Fibroblast of skin of scalp (primary cell): ENCODE measurements at regions not wholly inside any gene's neighbourhood (a gene's known extent, or its start where the extent isn't known, plus 50 kb on each side); places are given as distances from the start of the nearest gene placed in this dataset.
A peak's percentile ranks its signal among the peaks of the same experiment; 100 is the strongest.
"Not testable (repeated sequence)": the region's sequence is repeated elsewhere in the genome, so short reads cannot be mapped to it uniquely, and the experiment has no call there.

Source experiments
- DNase-seq: peaks from one replicate; pipeline ENCODE4 v3.0.0-alpha.2; 2013

DNA sequence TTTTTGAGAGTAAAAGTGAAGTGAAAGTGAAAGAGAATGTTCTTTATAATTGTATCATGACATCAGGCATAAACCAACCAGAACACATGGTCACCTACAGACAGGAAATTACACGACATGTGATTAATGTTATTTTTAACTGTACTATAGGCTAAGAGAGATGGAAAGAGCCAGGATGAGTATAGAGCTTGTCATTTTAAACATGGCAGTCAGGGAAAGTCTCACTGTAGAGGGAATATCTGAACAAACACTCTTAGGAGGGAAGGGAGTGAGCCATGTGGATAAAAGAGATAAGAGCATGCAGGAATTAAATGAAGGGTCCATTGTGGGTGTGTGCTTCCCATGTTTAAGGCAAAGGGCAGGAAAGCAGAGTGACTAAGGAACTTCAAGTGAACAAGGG, 599.1 kb upstream of the FAT3 start:
- DNase-seq, result no peak

DNA sequence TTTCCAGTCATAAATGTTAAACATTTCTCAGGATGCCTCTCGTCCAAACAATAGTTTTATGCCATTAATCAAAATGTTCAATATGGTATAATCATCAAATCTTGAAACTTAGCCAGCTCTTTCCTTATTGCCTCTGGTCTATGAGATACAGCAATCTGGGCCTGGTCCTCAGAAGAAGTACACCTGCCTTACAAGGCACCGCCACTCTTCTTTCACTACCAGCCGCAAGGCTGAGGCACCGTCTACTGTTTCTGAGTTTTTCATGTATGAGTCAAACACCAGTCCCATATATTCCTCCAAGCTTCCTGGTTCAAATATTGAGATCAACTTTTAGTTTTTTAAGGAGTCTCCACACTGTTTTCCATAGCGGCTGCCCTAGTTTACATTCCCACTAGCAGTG, 600.6 kb upstream of the FAT3 start:
- DNase-seq, result no peak

DNA sequence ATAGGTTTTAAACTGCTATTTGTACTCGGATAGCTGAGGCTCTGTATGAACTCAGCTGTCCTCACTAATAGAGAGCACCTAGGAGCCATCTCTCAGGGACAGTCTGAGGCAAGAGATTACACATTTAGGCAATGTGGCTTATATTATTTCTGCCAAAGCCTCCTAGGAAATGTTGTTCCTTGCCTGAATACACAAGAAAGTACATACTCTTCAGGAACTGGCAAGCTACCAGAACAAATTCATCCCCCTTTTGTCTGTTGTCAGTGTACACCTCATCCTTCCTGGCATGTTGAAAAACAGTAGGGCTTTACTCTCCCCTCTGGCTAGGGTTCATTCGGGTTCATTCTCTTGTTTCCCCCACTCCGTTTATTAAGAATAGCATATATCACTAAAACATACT, 615.9 kb upstream of the FAT3 start:
- no peak for DNase-seq

DNA sequence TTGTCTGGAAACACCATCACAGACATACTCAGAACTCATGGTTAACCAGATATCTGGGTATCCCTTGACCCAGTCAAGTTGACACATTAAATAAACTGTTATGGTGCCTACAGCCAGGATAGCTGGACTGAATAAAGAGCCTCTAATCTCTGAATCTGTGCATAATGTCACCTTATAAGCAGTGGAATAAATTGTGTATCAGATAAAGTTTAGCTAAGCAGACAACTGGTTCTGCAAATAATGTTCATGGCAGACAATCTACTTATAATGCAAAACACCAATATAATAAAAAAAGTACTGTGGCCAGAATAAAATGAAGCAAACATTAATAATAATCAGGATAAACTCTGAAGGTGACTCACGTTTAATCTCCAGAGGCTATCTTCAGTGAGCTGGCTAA, 628.5 kb upstream of the FAT3 start:
- DNase-seq, result no peak

DNA sequence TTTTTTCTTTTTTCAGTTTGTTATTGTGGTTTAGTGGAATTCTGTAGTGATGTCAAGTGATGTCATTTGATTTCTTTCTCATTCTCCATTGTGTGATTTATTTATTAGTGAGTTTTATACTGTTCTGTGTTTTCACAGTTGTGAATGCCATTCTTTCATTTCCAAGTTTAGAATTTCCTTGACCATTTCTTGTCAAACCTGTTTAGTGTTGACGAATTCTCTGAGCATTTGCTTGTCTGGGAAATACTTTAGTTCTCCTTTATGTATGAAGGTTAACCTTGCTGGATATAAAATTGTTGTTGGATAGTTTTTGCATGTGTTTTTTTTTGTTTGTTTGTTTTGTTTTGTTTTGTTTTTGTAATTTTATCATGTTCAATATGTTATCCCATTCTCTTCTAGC, 633.6 kb upstream of the FAT3 start:
- DNase-seq, result no peak

DNA sequence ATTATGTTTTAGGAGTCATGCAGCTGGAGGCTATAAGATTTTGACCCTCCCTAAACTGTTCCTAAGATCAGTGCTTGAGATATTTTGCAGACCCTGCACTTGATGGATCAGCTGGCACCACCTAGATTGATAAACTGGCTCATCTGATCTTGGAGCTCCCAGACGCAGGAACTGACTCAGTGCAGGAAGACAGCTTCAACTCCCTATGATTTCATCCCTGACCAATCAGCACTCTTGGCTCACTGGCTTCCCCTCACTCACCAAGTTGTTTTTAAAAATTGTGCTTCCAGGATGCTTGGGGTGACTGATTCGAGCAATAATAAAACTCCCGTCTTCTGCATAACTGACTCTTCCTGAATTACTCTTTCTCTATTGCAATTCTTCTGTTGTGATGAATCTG, 637.5 kb upstream of the FAT3 start:
- DNase-seq, result no peak

DNA sequence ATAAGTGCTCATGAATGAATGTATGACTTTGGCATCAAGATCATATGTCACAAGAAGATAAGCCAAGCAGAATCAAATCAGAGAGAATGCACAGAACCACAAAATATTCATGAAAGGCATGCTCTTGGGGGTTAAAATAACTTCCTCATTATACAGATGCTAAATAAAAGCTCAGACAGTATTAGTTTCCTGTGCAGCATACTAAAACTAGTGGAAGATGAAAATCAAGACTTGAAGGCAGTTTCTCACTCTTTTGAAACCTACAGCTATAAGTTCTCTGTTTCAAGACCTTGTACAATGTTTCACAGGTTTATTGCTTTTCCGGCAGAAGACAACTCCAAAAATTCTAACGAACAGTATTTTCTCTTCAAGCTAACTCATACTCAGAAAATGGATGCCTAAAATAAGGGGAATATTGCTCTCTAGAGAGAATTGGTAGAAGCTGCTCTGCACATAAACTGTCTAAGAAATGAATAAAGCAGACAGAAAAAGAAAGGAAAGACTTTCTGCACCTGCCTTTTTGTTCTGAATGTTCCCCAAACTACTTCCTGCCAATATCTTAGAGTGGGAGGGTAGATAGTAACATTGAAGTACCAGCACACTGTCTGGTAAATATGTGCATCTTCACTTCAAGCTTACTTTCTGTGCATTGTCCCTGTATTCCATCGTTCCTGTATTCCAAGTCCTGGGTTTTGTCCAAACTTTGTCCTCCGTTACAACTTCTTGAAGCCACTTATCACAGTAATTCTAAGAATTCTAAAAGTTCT, 639.4 kb upstream of the FAT3 start:
- no peak for DNase-seq

DNA sequence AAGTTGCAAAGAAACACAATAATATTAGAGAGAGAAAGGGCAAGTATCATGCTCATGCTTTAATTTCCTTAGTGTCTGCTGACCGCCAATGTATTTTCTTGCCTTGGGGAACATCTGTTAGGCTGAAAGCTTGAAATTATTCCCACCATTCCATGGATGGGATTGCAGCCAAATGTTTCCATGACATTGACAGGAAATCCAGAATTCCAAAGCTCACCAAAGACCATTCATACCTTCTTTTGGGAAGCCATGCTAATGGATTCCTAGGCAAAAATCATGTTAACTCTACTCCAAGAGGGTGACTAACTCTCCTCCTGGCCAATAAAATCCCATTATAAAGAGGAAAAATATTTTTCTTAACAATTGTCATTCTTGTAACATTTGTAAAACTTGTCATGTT, 661.4 kb upstream of the FAT3 start:
- peak; percentile 54 for DNase-seq

DNA sequence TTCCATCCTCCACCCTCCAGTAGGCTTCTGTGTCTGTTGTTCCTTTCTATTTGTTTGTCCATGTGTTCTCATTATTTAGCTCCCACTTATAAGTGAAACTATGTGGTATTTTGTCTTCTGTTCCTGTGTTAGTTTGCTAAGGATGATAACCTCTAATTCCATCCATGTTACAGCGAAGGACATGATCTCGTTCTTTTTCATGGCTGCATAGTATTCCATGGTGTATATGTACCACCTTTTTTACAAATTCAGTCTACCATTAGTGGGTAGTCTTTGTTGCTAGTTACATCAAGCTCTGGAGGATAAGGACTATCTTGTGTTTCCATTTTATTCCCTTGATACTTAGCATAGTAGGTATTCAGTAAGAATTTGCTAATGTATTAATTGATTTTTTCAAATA, 664.2 kb upstream of the FAT3 start:
- DNase-seq, result no peak

DNA sequence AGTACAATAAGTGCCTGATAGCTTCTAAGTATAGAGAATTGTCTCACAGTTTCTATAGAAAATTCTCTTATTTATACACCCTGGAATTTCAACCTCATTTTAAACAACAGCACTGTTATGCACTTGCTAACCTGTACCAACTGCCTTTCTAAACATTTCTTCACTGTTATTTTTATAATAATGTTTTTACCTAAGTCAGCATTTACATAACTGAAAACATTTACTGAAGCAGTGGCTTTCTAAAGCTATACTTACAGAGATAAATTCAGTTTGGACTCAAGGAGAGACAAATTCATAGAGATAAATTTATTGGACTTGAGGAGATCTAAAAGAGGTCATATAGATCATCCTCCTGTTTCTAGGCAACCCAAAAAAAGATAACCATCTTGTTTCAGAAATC, 686.6 kb upstream of the FAT3 start:
- no peak for DNase-seq

DNA sequence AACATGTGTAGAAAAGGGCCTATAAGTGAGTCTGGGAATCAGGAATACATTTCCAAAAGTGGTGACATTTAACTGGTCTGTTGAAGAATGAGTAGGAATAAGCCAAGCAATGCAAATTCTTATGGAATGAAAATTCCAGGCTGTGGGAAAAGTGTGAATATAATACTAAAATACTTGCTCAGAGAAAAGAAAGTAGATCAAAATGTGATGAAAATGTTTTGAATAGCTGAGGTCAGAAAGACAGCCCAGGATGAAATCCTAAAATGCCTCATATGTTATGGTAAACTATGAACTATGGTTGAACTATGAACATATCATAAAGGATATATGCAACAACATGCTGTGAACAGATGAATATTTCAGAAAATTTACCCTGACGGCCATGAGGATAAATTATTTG, 688.3 kb upstream of the FAT3 start:
- peak; percentile 68 for DNase-seq

DNA sequence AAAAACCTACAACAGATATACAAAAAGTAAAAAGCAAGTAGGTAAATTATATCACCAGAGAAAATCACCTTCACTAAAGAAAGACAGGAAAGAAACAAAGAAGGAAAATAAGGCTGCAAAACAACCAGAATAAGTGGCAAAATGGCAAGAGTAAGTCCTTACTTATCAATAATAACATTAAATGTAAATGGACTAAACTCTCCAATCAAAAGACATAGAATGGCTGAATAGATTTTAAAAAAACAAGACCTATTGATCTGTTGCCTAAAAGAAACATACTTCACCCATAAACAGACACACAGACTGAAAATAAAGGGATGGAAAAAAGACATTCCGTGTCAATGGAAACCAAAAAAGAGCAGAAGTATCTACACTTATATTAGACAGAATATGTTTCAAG, 695.7 kb upstream of the FAT3 start:
- no peak for DNase-seq

DNA sequence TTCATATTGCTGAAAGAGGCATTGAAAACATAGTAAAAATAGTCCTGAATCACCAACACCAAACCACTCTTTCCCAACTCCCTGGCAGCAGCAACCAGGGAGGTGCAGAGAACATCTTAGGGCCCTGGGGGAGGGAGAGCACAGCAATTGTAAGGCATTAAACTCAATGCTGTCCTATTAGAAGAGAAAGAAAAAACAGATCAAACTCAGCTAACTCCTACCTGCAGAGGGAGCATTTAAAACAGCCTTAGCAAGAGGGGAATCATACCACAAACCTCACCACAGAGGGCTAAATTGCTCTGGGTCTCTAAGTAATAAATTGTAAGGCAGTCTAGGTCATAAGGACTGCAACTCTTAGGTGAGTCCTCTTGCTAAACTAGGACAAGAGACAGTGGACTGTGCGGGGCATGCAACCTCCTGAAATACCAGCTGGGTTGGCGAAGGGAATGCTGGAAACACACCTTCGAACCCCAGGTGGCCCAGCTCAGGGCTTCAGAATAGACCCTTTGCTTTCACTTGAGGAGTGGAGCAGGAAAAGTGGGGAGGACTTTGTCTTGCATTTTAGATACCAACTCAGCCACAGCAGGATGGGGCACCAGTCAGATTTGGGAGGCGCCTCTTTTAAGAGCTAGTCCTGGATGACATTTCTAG, 697.1 kb upstream of the FAT3 start:
- DNase-seq, result no peak

DNA sequence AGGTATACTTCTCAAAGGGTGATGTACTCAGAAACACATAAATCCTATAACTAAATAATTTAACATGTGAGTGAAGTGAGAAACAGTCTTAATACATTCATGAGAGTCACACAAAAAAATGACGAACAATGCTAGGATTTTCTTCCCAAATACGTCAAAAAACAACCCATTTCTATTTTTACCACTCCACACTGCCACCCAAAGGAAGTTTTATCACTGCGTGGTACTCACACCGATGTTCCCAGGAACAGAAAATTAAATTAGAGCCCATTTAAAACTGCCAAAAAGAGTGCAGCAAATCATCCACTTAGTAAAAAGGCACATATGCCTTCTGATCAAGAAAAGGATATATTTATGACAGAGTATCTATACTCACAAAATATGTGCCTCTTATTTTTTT, 710.9 kb upstream of the FAT3 start:
- peak; percentile 6 for DNase-seq

DNA sequence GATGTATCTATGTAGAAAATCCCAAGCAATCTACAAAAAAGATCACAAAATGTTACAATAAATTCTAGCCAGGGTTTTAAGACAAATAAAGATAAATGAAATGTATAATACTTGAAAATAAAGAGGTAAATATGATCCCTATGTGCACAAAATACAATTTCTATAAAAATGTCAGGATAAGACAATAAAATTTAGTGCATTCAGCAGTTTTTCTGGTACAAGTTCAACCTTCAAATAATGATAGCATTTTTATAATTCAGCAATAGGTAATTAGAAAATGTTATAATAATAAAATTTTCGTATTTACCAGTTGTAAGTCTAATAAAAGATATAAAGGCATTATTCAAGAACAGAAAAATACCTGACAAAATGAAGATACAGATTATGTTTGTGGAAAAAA, 726.8 kb upstream of the FAT3 start:
- no peak for DNase-seq

DNA sequence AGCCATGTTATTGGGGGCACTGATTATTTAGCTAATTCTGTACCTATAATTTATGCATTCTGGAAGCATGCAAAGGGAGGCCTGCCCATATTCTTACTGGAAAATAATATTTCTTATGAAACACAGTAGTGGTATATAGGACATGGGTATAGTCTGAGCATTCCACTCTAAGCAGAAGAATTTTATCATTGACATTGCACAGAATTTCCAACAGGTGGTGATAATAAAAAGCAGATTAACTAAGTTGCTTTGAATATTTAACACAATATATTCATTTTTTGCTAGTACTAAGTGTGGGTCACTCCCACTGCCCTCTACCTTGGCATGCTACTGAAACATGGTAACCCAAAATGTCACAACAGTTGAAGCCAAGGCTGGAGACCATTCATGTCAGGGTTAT, 728.8 kb upstream of the FAT3 start:
- no peak for DNase-seq

DNA sequence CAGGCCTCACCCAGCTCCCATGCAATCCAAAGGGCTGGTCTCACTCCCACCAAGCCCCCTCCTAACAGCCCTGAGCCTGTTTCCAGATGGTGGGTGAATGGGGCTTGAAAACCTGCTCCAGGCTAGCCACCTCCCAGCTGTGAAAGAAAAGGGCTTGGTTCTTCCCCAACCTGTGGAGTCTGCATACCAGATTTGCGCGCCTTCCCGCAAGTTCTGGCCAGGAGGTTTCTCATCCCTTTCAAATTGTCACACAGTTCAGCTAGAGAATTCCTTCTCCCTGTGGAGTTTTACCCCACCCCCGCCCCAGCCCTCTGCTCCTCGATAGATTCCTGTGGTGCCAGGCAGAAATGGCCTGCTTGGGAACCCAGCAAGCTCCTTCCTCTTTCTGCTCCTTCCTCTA, 734.6 kb upstream of the FAT3 start:
- no peak for DNase-seq

DNA sequence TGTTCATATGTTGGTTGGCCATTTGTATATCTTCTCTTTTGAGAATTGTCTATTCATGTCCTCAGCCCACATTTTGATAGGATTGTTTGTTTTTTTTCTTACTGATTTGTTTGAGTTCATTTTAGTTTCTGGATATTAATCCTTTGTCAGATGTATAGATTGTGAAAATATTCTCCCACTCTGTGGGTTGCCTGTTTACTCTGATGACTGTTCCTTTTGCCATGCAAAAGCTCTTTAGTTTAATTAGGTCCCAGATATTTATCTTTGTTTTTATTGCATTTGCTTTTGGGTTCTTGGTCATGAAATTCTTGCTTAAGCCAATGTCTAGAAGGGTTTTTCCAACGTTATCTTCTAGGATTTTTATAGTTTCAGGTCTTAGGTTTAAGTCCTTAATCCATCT, 740.7 kb upstream of the FAT3 start:
- DNase-seq, result not testable (repeated sequence)

DNA sequence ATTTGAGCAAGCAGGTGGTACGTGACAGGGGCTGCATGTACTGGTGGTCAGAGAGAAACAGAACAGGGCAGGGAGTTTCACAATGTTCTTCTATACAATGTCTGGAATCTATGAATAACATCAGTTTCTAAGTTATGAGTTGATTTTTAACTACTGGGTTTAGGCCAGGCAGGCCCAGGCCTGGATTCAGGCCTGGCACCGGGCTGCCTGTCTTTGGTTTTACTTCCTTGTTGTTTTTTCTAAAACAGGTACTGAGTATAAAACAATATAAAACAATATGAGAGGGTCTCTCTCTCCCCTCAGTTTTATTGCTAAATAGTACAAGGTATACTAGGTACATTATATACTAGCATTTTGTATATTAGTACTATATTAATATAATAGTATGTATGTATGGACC, 742.7 kb upstream of the FAT3 start:
- DNase-seq, result not testable (repeated sequence)

DNA sequence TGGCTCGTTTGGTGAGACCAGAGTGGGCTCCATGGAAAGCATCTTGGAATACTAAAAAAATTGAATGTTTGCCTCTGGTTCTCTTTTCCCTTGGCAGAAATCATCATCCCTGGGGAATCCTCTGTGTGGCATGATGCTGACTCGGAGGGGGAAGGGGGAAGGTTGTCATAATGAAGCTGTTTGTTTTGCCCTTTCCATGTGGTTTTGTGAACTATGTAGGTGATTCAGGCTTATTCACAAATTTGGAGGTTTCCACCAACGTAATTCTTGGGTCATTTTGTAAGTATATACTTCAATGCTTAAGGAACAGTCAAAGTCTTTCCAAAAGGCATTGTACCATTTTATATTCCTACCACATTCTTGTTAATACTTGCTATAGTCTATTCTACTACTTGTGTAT, 754.0 kb upstream of the FAT3 start:
- no peak for DNase-seq

DNA sequence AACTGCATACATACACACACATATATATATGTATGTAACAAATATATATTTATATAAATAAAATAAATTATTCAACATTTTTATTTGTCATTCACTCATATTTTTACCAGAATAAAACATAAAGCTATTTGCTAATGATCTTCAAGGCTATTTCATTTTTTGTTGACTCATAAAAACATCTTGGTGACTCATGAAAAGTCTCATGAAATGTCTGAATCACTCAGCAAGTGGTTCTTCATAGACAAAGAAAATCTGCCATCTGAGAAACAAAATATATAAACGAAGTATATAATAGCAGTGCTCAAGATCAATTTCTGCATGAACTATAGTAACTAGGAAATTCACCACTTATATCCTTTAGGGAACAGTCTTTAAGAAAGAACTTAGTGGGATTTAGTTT, 764.8 kb upstream of the FAT3 start:
- DNase-seq, result no peak

DNA sequence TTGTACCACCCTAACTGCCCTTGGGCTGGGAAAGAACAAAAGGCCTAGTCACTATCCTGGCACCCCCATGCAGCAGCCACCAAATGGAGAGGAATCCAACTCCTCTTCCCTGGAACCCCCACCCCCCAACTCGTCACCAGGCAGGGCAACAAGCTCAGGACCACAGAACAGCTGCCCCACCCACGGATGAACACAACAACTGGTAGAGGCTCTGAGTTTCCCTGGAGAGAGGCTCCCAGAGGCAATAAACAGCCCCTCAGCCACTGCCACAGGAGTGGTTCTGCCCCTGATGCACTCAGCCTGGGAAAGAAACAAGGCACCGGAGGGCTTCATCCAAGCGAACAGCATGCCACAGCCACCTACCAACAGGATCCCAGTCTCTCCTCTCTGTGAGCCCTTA, 778.4 kb upstream of the FAT3 start:
- no peak for DNase-seq

DNA sequence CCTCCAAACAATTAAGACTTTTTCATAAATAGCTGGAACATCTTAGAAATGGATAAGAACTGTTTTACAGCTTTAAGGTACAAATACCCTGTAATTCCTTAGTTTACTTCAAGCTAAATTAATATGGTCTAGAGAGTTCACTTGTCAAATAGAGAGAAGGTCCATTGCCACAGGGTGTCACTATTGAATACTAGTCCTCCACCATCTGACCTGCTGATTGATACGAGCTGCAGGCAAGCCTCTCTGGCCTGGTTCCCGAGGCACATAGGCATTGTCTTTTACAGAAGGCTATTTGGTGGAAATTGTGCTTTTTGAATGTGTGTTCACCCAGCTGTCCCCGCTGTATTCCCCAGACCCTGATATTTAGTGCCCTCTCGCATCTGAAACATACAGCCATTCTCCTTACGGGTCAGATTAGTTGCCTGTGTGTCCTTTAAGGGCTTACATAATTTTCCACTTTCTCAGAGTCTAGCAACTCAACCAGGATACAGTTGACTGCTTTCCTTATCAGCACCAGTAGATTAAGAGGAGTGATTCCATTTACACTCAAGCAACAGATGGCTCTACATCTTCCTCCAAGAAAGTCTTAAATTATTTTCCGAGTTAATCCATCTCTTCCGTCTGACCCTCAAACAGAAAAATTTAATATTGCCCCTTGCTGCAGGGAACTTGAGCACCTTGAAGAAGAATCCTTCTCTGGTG, 788.8 kb upstream of the FAT3 start:
- DNase-seq, result no peak
